ENCODE measurements at regions not wholly inside any gene's neighbourhood (a gene's known extent, or its start where the extent isn't known, plus 50 kb on each side); places are given as distances from the start of the nearest gene placed in this dataset.

GRCh38 chr22:44597616-44598015 lies 99.6 kb upstream of the RTL6 start:
- DNase-seq (ENCODE audit: low spot score), result no peak
- in situ Hi-C loops (cut with HindIII; ENCODE audit: low sequenced_read_pairs), result no loop called here

GRCh38 chr22:44596396-44597125 lies 98.5 kb upstream of the RTL6 start:
- in situ Hi-C loops (cut with HindIII; ENCODE audit: low sequenced_read_pairs), result no loop called here

GRCh38 chr22:44595841-44596341 lies 97.9 kb upstream of the RTL6 start:
- in situ Hi-C loops (cut with HindIII; ENCODE audit: low sequenced_read_pairs), result no loop called here
- DNase-seq (ENCODE audit: low spot score), result peak; percentile 5

More at GRCh38 chr22:44596396-44597125, 98.5 kb upstream of the RTL6 start:
- DNase-seq (ENCODE audit: low spot score), result no peak

DNA sequence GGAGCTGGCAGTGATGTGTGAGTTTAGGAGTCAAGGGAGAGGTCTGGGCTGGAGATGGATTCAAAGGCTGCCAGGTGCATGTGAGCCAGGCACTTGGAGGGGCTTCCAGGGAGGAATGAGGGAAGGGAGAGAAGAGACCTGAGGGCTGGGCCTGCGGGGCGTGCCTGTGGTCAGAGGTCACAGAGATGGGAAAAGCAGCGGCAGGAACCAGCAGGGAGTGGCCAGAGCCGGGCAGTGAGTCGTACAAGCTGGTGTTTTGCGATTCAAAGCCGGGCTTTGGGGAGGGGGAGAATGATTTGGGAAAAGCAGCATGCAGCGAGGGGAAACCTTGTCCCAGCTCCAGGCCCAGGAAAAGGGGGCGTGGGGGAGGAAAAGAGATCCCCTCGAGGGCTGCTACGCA lies 96.9 kb upstream of the RTL6 start:
- in situ Hi-C loops (cut with HindIII; ENCODE audit: low sequenced_read_pairs), result no loop called here
- DNase-seq (ENCODE audit: low spot score), result no peak

- no peak for DNase-seq (ENCODE audit: low spot score)
- in situ Hi-C loops (cut with HindIII; ENCODE audit: low sequenced_read_pairs), result no loop called here
Measured at GRCh38 chr22:44592824-44593148, 94.8 kb upstream of the RTL6 start.

DNA sequence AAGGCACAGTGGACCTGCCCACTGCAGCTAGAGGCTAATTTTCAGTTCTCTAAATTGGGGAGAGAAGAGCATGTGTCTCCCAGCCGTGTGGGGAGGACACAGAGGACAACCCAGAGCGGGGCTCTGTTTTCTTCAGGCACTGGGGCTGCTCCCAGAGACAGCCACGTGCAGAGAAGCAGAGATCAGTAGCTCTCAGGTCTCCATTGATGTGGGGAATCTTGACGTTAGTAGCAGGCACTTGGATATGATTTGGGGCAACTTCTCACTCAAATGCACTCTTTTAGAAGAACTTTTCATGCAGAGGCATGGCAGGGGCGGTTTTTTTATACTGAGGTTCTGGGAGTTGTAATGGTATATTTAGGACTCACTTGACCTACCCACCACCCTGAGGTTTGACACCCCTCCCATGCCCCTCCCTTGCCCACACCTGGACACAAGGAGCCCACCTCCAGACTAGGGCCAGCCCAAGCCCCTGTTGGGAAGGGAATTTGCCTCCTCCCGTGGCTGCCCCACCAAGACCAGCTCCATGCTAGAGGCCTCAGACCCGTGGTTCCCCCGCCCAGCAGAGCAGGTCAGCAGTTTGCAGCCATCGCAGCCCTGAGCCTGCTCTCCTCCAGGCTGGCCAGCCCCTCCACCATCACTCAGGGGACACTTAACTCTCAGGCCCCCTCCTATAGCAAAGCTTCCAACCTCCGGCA lies 94.2 kb upstream of the RTL6 start:
- DNase-seq (ENCODE audit: low spot score), result no peak
- in situ Hi-C loops (cut with HindIII; ENCODE audit: low sequenced_read_pairs), result no loop called here

GRCh38 chr22:44591146-44591790 lies 93.2 kb upstream of the RTL6 start:
- in situ Hi-C loops (cut with HindIII; ENCODE audit: low sequenced_read_pairs), result no loop called here
- DNase-seq (ENCODE audit: low spot score), result no peak

DNA sequence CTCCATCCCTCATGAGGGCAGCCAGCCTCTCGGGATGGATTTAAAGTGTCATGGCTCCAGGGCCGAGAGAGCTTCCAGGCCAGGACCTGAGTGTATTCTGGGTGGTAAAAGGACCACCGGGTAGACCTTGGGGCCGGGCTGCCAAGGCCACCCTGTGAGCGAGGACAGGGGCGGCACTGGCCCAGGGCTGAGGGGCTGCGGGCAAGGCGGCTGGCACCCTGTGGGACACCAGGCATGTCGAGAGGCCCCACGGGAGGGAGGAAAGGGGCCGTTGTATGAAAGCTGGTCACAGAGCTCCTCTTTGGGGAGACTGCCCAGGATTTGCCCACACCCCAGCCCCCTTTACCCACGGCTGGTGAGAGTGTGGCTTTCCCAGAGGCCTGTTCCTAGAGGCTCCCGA lies 92.3 kb upstream of the RTL6 start:
- in situ Hi-C loops (cut with HindIII; ENCODE audit: low sequenced_read_pairs), result no loop called here
- no peak for DNase-seq (ENCODE audit: low spot score)

DNA sequence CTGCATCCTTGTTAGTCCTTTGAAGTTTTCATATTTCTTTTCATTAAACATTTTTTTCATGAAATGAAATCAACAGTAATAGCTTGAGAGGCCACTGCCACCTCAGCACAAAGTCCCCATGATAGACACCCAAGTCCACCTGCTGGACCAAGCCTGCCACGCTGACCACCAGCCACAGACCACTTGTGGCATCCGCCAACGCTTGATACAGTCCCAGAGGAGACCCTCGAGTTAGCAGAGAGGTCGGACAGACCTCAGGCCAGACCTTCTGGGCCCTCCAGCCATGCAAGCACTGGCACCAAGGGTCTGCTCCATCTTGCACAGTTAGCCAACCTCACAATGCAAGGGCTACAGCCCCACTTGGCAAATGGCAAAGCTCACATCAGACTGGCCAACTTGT lies 91.8 kb upstream of the RTL6 start:
- no peak for DNase-seq (ENCODE audit: low spot score)
- in situ Hi-C loops (cut with HindIII; ENCODE audit: low sequenced_read_pairs), result no loop called here

- in situ Hi-C loops (cut with HindIII; ENCODE audit: low sequenced_read_pairs), result no loop called here
- DNase-seq (ENCODE audit: low spot score), result no peak
Measured at GRCh38 chr22:44588348-44588747, 90.3 kb upstream of the RTL6 start.

DNA sequence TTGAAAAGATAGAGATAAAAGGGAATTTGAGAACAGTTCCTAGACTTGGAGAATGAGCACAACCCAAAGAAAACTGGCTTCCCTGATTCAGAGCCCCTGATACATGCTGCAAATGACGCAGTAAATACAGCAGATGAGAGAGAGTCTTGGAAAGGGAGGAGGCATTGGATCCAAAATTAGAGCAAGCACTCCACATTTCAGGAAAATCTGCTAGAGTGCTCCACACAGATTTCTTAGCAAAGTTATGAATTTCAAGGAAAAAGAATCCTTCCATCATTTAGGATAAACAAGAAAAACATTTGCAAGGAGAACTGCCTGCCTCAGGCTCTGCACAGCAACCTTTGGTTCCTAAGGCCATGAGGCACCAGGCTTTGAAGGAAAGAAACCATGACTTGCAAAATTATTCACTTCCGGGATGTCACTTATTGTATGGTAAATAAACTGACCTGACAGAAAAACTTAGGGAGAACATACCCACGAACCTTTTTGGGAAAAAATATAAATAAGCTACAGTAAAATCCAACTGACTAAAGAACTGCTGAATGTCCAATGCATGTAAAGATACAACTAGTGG lies 89.8 kb upstream of the RTL6 start:
- in situ Hi-C loops (cut with HindIII; ENCODE audit: low sequenced_read_pairs), result no loop called here
- DNase-seq (ENCODE audit: low spot score), result no peak

- in situ Hi-C loops (cut with HindIII; ENCODE audit: low sequenced_read_pairs), result no loop called here
- peak; percentile 63 for DNase-seq (ENCODE audit: low spot score)
Measured at GRCh38 chr22:44586999-44587736, 89.1 kb upstream of the RTL6 start.

DNA sequence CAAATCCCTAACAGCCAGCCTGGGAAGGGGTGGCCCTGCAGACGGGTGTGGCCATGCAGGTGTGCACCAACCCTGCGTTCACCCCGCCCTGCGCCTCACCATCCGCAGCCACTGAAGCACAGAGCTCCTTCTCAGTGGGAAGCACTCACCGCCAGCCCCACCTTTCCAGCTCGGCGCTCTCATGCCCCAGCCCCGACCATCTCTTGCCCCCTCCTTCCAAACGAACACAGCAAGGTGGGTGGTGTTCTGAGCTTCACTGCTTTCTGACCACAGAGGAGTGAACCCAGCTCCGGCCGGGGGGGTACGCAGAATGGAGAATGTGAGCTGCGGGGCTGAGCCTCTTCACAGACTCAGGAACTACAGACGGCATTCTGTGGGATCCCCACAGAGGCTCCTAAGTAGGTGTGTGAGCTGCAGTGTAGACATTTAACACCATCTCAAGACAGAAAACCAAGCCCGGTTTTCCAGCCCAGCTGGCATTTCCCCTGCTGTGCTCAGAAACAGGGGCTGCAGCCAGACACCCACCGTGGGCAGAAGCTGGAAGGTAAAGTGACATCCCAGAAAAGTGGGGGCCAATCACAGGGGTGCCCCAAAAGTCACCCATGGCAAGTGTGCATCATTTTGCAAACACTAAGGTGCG lies 88.4 kb upstream of the RTL6 start:
- in situ Hi-C loops (cut with HindIII; ENCODE audit: low sequenced_read_pairs), result no loop called here
- no peak for DNase-seq (ENCODE audit: low spot score)

DNA sequence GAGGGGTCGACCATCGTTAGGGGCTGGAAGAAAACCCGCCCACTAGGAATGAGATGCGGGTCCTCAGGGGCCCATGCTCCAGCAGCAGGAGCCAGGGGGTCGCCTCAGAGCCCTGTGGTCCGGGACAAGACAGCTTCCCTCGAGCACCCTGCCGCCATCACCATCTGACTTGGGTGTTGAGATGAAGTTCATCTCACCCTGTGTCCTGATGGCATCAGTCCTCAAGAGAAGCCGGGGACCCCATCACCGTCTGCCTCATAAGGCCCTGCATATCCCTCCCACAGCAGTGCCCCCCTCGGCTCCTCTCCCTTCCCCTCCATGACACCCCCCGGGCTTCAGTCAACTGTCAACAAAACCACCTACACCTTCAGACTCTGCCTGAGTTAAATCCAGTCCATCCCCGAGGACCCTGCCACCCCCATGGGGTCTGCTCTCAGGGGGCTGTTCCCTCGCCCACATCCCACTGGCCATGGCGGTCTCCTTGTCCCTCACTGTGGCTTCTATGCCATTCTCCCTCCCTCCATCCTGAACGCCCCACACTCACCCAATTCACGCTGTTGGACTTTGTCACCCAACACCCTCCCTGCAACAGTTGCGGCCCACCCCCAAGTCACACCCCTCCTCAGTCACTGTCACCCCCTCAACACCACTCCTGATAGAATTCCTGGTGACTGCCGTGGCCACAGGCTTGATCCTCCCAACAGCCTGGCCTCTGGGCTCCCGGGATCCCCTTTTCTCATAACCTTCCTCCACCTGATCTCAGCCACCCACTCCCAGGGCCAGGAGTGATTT lies 87.7 kb upstream of the RTL6 start:
- in situ Hi-C loops (cut with HindIII; ENCODE audit: low sequenced_read_pairs), result no loop called here
- no peak for DNase-seq (ENCODE audit: low spot score)

GRCh38 chr22:44584256-44584902 lies 86.3 kb upstream of the RTL6 start:
- DNase-seq (ENCODE audit: low spot score), result no peak
- in situ Hi-C loops (cut with HindIII; ENCODE audit: low sequenced_read_pairs), result no loop called here

DNA sequence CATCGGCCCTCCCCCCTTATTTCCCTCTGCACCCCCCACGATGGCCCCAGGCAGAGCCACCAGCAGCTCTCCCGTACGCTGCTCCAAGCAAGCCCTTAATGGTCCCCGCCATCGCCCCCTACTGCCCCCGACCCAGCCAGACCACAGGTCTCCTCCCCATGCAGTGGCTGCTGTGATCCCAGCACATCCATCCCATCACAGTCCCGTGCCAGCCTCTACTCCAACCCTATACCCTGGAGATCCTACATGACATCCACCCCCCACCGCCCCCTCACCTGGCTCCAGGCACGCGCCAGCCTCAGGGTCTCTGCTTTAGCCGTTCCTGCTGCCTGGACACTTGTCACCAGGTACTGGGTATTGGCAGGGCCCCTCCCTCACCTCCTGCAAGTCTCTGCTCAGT lies 85.8 kb upstream of the RTL6 start:
- no peak for DNase-seq (ENCODE audit: low spot score)
- in situ Hi-C loops (cut with HindIII; ENCODE audit: low sequenced_read_pairs), result no loop called here

DNA sequence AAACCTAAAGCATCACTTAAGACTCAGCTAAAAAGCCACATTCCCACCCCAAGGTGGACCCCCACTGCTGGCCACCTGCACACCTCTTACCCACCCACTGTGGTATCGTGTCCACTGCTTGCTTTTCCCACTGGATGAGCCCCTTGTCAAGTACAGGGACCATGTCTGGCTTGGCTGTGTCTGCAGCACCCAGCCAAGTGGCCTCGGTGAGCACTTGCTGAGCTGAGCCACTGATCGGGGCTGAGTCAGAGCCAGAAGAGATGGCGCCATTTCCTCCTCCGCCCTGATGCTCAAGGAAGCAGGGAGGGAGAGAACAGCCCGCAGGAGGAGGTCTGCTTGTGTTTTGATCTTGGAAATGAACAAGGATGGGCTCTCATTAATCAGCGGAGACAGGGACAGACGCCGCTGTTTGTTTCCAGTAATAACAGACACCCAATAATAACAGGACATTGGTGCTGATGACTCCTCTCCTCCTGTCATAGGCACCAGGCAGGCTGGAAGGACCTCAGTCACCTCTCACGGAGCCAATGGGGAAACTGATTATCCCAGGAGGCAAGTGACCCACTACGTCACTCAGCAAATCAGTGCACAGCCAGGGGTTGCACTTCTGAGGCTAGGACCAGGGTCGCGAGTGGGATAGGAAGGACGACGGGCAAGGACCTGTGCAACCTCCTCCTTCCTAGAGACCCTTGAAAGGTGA lies 85.2 kb upstream of the RTL6 start:
- in situ Hi-C loops (cut with HindIII; ENCODE audit: low sequenced_read_pairs), result no loop called here
- DNase-seq (ENCODE audit: low spot score), result no peak
